ENCODE measurements at regions not wholly inside any gene's neighbourhood (a gene's known extent, or its start where the extent isn't known, plus 50 kb on each side); places are given as distances from the start of the nearest gene placed in this dataset.

DNA sequence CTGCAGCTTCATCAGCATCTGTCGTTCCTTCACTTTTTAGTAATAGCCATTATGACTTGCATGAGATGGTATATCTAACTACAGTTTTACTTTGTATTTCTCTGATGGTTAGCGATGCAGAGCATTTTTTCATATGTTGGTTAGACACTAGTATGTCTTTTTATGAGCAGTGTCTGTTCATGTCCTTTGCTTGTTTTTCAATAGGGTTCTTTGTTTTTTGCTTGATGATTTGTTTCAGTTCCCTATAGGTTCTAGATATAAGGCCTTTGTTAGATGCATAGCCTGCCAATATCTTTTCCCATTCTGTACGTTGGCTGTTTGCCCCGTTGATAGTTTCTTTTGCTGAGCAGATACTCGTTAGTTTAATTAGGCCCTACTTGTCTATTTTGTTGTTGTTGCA lies 487.2 kb upstream of the BCHE start:
- Histone ChIP-seq H3K4me1 (ENCODE audit: low read depth) (no peaks in the 10 kb centered on the region), H3K4me3 (no peak overlapping the region), H3K9me3 (no peaks in the 10 kb centered on the region), H3K36me3 (ENCODE audit: low read depth) (no peaks in the 10 kb centered on the region)
- no peak for TF ChIP-seq CTCF (IDR thresholded peaks at IDR 0.05)
- no peak for ATAC-seq
- intact Hi-C loops (cut with DNase I, micrococcal nuclease): no loop called here
- DNase-seq: no peak

DNA sequence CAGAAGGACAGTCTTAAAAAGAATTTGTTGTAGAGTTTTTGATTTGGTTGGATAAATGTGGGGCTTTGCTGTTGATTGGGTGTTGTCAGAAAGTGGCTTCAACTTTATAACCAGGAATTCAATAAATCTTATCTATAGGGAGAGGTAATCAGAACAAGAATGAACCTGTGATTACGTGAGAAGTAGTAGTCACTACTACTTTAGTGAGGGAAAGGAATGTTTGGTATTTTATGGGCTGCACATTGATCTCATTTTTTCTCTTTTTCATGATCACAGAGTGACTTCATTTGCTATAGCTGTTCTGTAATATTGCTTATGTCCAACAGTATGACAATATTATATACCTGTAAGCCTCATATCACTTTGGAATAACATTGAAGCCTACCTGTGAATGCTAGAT lies 485.2 kb upstream of the BCHE start:
- no peak for ATAC-seq
- intact Hi-C loops (cut with DNase I, micrococcal nuclease): no loop called here

GRCh38 chr3:166307756-166308350 lies 470.6 kb upstream of the BCHE start:
- intact Hi-C loops (cut with DNase I, micrococcal nuclease): no loop called here
- Histone ChIP-seq H3K36me3 (ENCODE audit: low read depth) (no peaks in the 10 kb centered on the region), H3K4me1 (ENCODE audit: low read depth) (no peaks in the 10 kb centered on the region), H3K4me3 (no peak overlapping the region), H3K9me3 (no peaks in the 10 kb centered on the region)
- no peak for ATAC-seq
- DNase-seq: no peak
- TF ChIP-seq CTCF (IDR thresholded peaks at IDR 0.05): no peak

More for the DNA sequence above, 485.2 kb upstream of the BCHE start:
- no peak for TF ChIP-seq CTCF (IDR thresholded peaks at IDR 0.05)
- Histone ChIP-seq H3K36me3 (ENCODE audit: low read depth) (no peaks in the 10 kb centered on the region), H3K4me3 (no peak overlapping the region), H3K9me3 (no peaks in the 10 kb centered on the region), H3K4me1 (ENCODE audit: low read depth) (no peaks in the 10 kb centered on the region)
- DNase-seq: no peak

DNA sequence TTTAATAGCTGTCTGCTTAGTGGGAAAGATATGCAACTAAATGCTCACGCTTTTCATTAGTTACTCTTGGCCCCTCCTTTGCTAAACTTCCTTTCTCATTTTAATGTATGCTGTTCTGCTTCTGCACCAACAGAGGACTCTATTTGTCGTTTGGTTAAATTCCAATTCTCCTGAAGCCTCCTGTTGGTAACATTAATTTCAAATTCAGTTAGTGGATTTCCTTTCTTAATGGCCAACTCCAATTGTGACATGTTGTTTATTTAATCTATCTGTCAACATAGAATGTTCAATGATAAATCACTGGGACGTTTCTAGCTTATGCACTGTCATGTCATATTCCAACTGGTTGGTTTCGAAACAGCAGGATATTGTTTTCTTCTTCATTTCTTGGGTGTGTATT lies 467.4 kb upstream of the BCHE start:
- ATAC-seq (no peak), DNase-seq (no peak)
- H3K4me3 ChIP-seq: no peak overlapping the region
- no peaks in the 10 kb centered on the region for H3K4me1 ChIP-seq (ENCODE audit: low read depth)
- no peaks in the 10 kb centered on the region for H3K36me3 ChIP-seq (ENCODE audit: low read depth)
- no peaks in the 10 kb centered on the region for H3K9me3 ChIP-seq
- no peak for TF ChIP-seq CTCF (IDR thresholded peaks at IDR 0.05)
- intact Hi-C loops (cut with DNase I, micrococcal nuclease): no loop called here

GRCh38 chr3:166303681-166304080 lies 466.5 kb upstream of the BCHE start:
- DNase-seq: no peak
- Histone ChIP-seq H3K9me3 (no peaks in the 10 kb centered on the region), H3K36me3 (ENCODE audit: low read depth) (no peaks in the 10 kb centered on the region), H3K4me1 (ENCODE audit: low read depth) (no peaks in the 10 kb centered on the region), H3K4me3 (no peak overlapping the region)
- ATAC-seq: no peak
- intact Hi-C loops (cut with DNase I, micrococcal nuclease): no loop called here
- TF ChIP-seq CTCF (IDR thresholded peaks at IDR 0.05): no peak

DNA sequence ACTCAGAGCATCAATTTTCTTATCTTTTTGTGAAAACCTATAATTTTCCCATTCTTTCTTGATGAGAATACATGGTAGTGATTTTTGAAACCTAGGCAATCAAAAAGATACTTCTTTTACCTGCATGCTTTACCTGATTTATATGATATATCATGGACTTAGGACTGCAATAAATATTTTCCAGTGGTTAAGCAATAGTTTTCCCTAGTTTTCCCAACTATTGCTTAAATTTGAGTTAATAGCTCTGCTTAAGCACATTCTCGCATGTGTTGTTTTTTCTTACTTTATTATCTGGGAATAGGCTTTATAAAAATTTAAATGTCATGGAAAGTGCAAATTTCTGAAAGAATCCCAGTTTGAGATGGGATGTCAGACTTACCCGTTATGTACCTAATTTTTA lies 465.1 kb upstream of the BCHE start:
- no peak for ATAC-seq
- H3K4me3 ChIP-seq: no peak overlapping the region

More for the DNA sequence above, 465.1 kb upstream of the BCHE start:
- TF ChIP-seq CTCF (IDR thresholded peaks at IDR 0.05): no peak
- intact Hi-C loops (cut with DNase I, micrococcal nuclease): no loop called here
- no peak for DNase-seq
- H3K4me1 ChIP-seq (ENCODE audit: low read depth): no peaks in the 10 kb centered on the region
- H3K36me3 ChIP-seq (ENCODE audit: low read depth): no peaks in the 10 kb centered on the region
- no peaks in the 10 kb centered on the region for H3K9me3 ChIP-seq
